HG02763 (cell line): ENCODE measurements at regions not wholly inside any gene's neighbourhood (a gene's known extent, or its start where the extent isn't known, plus 50 kb on each side); places are given as distances from the start of the nearest gene placed in this dataset.

Experiments used
- ATAC-seq: cut with Tn5 transposase; IDR thresholded peaks from one replicate; pipeline ENCODE4 v1.9.1; 2021; ENCODE audit warnings: mild to moderate bottlenecking, moderate library complexity; ENCODE audit not compliant: unreplicated experiment

DNA sequence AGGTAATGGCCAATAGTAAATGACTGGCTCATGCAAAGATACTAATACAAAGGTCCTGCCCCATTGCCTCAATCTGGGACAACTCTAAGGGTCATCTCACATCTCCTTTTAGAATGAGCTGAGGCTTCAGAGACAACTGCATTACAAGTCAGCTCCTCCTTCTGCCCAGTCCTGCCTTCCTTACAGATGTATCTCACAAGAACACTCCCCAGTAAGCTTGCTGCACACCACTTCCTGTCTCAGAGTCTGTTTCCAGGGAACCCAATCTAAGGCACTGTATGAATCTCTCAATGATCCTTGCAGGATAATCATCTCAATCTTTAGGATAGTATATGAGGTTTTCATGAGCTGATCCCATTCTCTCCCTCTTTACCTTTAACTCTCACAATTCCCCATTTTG, 57.8 kb upstream of the ZDHHC17 start:
- ATAC-seq, result no peak

DNA sequence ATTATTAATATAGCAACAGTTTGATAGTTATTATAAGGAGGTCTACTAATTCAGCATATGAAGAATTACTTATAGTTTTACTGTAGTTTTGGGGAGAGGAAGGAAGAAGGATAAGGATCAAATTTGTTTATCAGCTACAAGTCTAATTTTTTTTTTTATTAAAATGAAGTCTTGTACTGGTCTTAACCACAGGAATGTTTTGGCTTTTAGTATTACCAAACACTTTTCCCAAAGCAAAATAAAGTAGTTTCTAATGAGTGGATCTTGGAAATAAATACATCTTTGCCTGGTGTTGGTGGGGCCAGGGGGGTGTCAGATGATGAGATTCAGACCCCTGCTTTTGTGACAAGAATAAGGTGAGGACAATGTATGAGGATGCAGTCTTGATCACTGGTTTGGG, 57.2 kb upstream of the ZDHHC17 start:
- ATAC-seq, result no peak

DNA sequence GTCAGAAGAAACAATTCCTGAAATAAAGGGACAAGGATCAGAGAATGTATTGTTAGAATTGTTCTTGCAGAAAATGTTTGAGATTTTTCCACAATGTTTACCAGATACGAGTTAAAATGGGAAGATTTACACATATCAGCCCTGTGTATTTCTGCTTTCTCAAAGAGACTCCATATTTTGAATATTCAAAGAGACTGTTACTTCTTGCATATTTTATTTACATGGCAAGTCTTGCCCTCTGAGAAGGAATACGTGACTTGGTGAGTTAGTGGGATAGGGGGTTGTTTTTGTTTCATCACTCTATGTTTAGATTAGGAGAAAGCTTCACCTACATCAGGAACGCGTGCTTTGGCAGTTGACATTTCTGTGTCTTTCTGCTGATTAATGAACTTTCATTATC, 56.1 kb upstream of the ZDHHC17 start:
- no peak for ATAC-seq

DNA sequence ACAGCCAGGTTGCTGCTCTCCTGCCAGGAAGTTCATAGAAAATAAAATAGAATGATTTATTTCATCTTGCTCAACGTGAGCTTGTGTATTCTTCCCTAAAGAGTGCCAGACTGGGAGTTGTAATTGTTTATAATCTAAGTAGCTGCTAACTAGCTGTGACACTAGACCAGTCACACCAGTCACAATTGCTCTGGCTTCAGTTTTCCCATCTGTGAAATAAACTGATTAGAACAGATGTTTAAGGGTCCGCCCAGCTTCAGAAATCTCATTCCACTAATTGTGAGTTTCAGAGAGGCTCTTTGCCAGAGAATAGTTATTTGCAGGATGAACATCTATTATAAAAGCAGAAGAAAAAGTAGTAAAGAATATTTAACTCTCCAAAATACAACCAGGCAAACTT, 55.6 kb upstream of the ZDHHC17 start:
- ATAC-seq, result no peak

DNA sequence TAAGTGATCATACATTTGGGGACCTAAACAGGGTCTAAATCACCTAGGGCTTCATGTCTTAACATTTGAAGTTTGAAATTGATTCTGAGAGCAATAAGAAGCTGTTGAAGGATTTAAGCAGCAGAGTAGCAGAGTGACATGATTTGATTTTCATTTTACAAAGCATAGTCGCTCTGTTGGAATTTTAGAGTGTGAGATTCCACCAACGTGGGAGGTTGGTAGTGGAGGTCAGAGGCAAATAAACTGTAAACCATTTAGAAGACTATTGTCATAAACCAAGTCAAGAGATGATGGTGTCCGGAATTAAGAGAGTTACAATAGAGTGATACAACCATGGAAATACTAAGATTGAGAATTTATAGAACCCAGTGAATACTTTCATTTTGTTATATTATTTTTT, 52.7 kb upstream of the ZDHHC17 start:
- no peak for ATAC-seq

DNA sequence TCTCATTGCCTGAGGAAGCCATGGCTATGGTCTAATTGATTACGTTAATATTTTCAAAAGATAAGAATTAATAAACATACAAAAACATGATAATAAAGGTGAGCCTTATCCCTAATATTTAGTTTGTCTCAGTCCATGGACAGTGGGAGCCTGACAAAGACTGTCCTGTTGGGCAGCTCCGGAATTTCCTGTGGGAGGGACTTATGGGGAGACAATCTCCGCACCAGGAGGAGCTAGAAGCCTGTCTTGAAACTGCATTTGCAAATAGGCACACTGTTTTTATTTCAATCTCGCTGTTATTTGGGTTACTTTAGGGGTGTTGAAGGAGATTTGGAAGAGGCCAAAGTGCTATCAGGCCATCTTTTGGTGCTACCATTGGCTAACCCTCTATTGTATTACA, 50.8 kb upstream of the ZDHHC17 start:
- no peak for ATAC-seq

DNA sequence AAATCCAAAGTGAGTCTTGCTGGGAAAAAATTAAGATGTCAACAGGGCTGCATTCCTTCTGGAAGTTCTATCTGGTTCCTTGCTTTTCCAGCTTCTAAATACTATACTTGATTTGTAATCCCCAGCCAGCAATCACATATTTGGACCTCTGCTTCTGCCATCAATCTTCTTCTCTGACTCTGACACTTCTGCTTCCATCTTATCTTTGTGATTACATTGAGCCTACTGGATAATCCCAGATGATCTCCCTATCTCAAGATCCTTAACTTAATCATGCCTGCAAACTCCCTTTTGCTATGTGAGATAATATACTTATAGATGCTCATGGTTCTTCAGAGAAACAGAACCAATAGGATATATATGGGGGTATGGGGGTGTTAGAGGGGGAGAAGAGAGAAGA, 49.9 kb upstream of the ZDHHC17 start:
- no peak for ATAC-seq
